HG03045 (cell line): ENCODE measurements at regions not wholly inside any gene's neighbourhood (a gene's known extent, or its start where the extent isn't known, plus 50 kb on each side); places are given as distances from the start of the nearest gene placed in this dataset.
"Not testable (repeated sequence)": the region's sequence is repeated elsewhere in the genome, so short reads cannot be mapped to it uniquely, and the experiment has no call there.

ENCODE experiments used
- ATAC-seq: cut with Tn5 transposase; IDR thresholded peaks from one replicate; pipeline ENCODE4 v1.9.1; 2021; ENCODE audit warnings: mild to moderate bottlenecking, moderate library complexity; ENCODE audit not compliant: unreplicated experiment

DNA sequence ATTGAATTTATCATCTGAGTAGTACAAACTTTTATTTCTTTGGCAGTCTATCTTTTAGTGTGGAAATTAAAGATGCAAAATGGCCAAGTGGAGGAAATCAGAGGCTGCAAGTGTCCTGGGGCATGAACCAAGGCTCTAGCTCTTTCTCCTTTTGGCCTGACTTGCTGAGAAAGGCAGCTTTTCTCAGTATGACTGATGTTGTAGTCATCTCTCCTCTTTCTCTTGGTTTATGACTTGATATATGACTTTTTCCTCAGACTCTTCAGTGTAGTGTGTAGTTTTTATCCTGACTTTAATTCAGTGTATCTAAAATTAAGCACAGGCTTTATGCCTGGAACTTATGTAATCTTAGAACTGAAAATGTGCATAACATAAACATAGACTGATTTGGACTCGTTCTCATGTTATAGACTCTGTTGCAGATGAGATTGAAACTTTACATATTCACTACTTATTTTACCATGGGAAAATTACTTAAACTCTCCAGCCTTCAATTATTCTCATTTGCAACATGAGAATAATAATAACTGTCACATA lies 65.7 kb downstream of the SLITRK5 start:
- no peak for ATAC-seq

DNA sequence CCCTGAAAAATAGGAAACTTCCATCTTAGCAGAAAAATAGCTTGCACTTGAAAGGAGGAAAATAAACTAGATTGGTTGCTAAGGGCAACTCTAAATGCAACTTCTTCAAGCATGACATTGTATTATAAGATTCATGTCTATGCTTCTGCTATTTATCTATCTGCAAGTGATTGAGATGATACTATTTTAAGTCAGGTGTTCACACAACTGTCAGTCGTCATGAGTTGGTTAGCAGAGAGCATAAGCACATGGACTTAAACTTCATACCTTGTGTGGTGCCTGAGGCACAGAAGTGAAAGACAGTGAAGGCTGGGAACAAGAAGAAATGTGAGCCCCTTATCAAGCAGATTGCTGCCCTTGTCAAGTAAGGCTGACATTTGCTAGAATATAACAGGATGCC lies 82.9 kb downstream of the SLITRK5 start:
- no peak for ATAC-seq

DNA sequence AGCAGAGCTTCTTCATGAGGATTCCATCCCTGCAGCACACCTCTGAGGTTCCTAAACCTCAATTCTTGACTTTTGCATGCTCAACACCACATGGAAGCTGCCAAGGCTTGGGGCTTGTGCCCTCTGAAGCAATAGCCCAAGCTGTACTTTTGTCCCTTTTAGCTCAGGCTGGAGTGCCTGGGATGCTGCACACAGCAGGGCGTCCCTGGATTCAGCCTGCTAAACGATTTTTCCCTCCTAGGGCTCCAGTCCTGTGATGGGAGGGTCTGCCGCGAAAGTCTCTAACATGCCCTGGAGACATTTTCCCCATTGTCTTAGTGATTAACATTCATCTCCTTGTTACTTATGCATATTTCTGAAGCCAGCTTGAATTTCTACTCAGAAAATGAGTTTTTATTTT lies 98.3 kb downstream of the SLITRK5 start:
- ATAC-seq, result no peak

DNA sequence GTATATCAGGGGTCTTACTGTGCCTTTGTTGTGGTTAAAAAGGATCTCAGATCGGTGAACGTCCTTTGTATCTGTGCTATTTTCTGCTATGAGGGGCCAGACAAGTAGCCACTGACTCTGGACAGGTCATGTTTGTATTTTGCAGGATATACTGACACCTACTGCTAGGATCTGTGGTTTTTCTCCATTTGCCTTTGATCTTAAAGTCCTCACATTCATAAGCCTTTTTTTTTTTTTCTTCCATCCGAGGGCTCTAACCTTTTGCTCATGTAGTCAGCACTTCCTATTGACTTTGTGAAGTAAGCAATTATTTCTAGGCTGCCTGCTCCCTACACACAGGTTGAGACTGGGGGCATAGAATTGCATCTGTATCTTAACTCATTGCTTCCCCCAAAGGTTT lies 106.2 kb downstream of the SLITRK5 start:
- ATAC-seq, result no peak

DNA sequence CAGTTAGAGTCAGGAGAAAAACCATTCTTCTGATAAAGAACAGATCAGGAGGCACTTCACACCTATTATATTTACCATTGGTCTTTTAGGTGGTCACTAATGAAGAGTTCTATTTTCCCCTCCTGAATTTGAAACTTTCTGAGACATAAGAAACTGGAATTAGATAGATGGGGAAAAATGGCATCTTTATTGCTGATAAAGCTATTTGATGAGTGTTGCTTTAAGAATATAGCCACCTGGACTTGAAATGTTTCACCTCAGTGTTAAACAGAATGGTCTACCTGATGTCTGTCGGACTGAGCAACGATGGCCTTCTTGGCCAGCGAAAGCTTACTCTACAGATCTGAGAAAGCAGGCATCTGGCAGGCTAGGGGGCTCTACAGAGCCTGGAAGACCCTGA lies 107.0 kb downstream of the SLITRK5 start:
- no peak for ATAC-seq

DNA sequence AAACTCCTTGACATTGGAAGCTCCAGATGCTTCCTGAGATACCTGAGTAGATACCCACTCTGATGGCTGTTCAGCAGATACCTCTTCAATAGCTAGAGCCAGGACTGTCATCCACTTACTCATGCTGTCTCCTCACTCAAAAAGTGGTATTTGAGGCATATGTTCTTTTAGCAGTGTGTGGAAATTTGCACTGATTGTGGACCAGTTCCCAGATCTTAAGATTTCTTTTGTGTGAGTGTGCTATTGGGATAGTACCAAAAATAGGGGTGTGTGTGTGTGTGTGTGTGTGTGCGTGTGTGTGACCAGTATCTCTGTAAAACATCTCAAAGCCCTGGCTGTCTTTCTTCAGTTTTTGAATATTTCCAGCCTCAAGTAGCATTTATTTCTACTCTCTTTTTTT lies 108.3 kb downstream of the SLITRK5 start:
- no peak for ATAC-seq

DNA sequence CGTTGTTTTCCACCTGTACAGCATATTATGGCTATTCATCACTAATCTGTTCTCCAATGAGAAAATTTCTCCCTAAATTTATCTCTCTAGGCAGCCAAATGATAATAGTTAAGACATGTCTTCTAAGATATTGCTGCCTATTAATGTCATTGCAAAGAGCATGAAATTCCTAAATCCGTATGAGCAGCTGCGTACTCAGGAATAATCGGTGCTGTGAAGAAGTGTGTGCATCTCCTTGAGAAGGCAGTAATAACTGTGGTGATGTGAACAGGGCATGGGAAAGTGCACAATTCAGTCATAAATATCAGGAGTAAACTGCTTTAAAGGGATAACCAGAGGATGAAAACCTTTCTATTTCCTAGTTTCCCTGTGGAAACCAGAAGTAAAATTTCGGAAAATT lies 112.2 kb downstream of the SLITRK5 start:
- no peak for ATAC-seq

DNA sequence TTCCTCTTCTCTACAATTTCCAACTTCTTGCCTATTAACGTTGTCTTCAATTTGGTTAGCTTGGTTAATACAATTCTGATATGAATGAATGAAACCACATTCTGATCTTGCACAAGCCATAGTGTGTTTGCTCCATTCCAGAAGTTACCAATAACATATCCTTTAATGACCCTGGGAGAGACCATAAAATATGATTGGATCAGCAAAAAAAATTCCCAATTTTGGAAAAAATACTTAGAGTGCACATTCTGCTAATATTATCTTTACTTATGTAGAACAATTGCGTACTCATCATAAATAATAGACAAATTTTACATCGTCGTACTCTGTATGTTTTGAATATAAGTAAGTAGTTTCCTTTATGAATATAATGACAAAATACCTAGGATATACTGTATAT lies 117.2 kb downstream of the SLITRK5 start:
- no peak for ATAC-seq

DNA sequence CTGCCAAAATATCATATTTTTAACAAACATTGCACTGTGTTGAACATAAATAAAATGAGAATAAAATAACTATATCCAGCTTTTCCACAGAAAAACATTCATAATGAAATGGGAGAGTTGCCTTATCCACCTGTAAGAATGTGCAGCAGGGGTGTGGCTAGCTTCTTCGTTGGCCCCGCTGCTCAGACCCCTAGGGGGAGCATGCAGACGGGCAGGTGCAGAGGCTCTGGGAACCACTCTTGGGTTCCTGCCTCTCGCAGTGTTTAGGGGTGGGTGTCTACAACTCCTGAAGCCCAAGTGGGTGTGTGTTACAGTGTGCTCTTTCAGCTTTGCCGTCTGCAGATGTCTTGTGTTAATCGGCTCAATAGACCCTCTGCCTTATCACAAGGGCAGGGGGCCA lies 121.7 kb downstream of the SLITRK5 start:
- ATAC-seq, result no peak

DNA sequence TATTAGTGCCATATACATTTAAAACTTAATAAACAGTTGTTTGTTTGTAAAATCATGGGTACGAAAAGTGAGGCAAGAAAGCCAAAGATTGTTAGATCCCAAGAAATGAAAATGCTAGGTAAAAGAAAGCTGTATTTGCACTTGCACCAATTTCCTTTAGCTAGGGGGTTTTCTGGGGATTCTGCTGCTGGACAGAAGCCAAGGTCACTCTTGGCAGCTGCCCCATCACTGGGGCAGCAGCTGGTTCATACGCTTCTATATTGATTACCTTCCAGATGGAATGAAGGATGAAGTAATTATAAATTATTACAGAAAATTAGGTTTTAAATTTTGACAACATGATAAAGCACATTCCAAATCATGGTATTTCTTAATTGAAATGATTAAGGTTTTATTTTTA lies 127.4 kb downstream of the SLITRK5 start:
- ATAC-seq, result no peak

DNA sequence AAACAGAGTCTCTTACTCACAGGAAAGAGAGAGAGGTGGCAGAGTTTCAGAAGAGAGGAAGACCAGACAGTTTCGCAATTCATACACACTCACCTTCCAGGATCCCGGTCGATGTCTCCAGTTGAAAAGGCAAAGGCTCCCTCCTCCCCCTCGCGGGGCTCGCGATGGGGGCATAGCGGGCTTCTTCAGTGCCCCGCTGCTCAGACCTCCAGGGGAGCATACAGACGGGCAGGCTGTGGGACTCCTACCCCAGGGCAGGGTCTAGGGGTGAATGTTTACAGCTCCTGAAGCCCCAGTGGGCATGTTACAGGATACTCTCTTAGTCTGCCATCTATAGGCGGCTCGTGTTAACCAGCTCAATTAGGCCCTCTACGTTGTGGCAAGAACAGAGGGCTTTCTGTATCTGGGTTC lies 139.2 kb downstream of the SLITRK5 start:
- no peak for ATAC-seq

DNA sequence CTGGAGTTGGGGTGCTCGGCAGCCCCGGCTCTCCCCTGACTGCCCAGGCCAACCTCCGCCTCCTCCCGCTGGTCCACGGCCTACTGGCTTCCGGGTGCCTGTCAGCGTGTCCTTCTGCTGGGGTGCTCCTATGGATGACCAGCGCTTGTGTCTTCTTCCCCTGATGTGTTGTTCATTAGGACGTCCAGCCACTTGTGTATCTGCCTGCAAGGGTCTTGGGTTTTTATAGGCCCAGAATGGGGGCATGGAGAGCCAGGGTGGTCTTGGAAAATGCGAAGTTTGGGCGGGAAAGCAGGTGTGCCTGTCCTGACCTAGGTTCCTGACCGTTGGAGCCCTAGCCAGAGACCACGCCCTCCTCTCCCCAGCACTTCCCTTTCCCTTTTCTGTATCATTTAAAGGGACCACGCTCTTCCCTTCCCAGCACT lies 139.8 kb downstream of the SLITRK5 start:
- ATAC-seq, result no peak

DNA sequence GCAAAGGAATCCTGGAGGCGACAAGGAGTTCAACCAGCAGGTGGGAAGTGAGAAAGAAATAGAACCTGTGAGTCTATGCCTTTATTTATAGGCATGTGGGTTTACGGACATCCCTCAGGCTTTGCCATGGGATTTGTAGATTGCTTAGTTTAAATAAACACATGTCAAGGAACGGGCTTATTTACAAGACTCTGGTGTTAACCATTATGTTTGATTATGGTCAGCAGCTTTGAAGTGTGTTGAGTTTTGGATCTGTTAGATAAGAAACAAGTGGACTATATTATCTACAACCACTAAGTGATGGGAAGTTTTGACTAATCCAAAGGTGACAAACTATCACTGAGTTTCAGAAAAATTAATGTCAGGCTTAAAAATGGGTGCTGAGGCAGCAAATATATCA lies 143.2 kb downstream of the SLITRK5 start:
- ATAC-seq, result no peak

DNA sequence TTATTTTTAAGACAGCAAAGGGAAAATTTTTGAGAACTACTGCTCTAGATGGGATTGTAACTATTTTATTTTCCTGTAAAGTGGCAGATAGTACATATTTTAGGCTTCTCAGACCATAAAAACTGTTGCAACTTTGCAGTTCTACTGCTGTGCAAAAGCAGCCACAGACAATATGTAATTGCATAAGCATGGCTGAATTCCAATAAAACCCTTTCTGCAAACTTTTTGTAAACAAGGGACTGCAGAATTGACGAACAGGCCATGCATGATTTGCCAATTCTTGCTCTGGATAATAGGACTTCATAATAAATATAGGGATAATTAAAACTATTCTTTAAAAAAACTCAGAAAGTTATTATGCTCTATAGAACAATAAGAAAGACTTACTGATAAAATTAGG lies 149.1 kb downstream of the SLITRK5 start:
- ATAC-seq, result no peak

DNA sequence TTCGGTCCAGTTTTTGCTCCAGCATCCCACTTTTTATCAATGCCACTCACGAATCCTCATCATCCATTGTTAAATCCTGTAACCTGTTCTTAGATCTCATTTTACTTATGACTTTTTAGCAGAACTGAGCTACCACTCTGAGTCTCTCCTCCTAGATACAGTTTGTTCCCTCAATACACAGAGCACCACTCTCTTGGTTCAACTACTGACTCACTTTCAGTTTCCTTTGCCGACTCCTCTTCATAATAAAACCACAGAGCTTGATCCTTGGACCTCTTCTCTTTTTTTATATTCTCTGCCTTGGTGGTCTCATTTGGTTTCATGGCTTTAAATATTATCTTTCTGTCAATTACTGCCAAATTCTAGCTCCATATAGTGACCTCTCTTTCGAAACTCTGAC lies 150.3 kb downstream of the SLITRK5 start:
- ATAC-seq, result no peak

DNA sequence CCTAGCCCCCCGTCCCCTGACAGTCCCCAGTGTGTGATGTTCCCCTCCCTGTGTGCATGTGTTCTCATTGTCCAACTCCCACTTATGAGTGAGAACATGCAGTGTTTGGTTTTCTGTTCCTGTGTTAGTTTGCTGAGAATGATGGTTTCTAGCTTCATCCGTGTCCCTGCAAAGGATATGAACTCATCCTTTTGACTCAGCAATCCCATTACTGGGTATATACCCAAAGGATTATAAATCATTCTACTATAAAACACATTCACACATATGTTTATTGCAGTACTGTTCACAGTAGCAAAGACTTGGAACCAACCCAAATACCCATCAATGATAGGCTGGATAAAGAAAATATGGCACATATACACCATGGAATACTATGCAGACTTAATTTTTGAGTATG lies 155.1 kb downstream of the SLITRK5 start:
- ATAC-seq, result not testable (repeated sequence)

DNA sequence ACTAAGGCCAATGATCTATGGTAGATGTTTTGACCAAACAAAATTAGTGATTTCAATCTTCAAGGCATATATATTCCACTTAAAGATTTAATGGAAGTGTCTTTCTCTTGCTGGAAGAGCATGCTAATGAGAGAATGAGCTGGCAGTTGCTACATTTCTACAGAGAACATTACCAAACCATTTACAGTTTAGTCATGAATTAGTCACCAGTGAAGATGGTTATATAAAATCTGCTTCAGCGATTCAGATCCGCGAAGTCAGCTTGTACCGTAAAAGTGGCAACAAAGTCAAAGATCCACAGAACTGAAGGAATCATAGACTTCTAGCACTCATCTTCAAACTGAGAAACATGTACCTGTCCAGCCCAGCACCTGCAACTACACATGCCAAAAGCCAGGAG lies 156.3 kb downstream of the SLITRK5 start:
- no peak for ATAC-seq

DNA sequence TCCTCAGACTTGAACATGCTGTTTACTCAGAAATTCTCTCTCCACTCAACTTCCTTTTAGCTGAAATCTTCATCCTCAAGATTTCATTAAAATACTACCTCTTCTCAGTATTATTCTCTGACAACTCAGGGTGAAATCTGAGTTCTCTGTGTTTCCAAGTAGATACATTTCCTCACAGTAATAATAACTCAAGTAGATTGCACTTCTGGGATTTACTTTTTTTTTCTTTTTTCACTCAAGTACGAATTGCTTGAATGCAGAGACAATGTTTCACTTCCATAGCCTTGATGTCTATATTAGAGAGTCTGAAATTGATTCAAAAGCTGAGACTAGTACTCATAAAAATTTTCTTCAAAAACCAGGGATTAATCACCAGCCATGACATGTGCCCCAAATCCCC lies 166.4 kb downstream of the SLITRK5 start:
- no peak for ATAC-seq

DNA sequence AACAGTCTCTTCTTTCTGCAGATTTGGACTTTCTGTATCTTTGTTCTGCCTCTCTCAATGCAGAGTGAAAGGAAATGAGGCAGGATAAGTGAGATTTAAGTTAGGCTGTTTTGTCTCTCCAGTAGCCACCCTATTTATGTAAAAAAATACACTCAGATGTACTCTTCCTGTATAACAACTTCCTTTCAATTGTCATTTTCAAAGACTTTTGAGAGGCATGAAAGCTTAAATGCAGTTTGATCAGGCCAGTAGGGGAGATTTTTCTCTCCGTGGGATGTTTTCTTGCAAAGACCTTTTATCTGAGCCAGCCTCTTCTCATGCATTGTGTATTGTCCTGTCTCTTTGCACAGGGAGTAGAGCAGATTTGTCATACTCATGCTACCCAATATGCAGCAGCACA lies 166.8 kb downstream of the SLITRK5 start:
- no peak for ATAC-seq

DNA sequence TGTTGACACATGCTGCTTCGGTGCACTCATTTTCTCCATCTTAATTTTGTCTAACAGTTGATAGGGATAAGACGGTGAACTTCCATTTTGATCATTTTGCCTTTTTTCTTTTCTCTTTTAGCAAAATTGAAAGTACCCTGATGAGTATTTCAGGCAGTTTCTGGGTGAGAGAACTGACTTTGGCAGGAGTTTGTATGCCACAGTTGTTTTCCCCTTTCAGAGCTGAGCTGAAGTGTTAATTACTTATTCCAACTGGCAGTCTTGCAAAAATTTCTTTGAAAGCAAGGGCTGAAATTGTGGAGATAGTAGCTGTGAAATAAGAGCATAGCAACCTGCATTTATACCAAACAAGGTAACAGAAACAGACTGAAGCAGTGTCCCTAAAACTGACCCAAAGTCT lies 180.2 kb downstream of the SLITRK5 start:
- no peak for ATAC-seq

DNA sequence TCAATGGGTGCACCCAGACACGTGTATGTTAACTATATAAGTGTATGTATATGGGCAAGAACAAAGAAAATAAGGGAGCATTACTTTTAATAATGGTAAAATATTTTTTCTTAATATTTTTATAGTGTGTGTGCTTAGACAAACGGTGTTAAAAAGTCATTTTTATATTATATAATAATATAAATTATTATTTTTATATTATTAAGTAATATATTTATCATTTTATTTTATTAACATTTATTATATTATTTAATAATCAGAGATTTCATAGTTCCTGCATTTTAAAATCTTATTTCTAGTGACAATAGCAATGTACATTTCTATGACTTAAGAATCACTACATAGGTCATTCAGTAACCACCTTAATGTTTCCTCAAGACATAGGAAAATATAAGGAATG lies 184.4 kb downstream of the SLITRK5 start:
- no peak for ATAC-seq

DNA sequence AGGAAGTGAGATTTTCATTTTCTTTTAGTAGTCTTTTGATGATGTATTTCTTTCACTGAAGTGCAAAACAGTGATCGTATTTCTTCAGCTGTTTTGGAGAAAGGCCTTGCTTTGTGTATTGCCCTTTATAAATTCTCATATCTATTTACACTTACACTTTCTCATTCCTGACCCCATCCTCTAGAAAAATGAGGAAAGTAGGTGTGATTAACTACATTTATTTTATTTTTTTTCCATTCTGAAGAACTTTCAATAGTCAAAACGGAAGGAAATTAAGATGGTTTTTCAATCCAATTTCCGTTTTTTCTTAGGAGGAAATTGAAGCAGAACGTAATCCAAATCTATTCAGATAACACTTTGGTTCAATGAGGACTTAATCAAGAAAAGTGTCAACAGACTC lies 188.1 kb downstream of the SLITRK5 start:
- ATAC-seq, result no peak

DNA sequence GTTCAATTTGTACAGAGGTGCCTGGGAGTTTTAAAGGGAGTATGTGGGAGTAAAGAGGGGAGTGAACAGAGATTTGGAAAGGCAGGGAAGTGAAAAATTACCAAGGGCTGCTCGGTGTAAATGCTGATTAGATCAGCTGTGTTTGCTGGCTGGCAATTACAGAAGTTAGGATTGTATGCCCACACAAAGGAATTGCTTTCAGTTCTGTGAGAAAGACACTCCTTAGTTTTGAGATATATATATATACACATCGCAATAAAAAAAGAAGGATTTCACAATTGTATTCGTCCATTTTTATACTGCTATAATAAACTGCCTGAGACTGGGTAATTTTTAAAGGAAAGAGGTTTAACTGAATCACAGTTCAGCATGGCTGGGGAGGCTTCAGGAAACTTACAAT lies 196.3 kb downstream of the SLITRK5 start:
- no peak for ATAC-seq

DNA sequence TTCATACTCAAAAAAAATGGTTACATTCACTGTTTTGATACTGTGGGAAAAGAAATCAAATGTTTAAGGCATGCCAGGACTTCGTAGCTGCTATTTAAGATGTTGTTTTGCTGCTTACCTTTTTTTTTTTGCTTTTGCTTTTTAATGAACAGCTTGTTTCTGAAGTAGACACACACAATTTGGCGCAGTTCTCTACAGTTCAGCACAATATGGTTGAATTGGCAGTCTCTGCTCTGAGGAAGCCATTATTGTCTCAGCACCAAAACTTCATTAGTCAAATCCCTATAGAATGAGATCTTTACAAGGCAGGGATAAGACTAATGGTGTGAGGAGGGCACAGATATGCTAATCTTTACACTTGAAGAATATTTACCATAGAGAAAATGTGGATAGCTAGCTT lies 197.6 kb downstream of the SLITRK5 start:
- no peak for ATAC-seq
